Stomach (tissue), 4 donors: ENCODE measurements at regions not wholly inside any gene's neighbourhood (a gene's known extent, or its start where the extent isn't known, plus 50 kb on each side); places are given as distances from the start of the nearest gene placed in this dataset.

Source experiments
- EP300 ChIP-seq: sonication (generic); formaldehyde crosslinking; IDR thresholded peaks from one replicate; pipeline ENCODE4 v1.6.1; 2017; ENCODE audit warnings: antibody characterized with exemption
- POLR2A ChIP-seq, 4 donors: fragments of 450-650 bp; IDR thresholded peaks; one replicate each; pipeline ENCODE4 v1.6.1; 2016; ENCODE audit warnings: antibody characterized with exemption in 4 of 4, control low read depth in 2 of 4, mild to moderate bottlenecking in 1 of 4, moderate library complexity in 1 of 4
- POLR2AphosphoS5 ChIP-seq, 3 donors: sonication (generic); formaldehyde crosslinking; IDR thresholded peaks; one replicate each; pipeline ENCODE4 v1.6.1; 2016; ENCODE audit warnings: antibody characterized with exemption in 3 of 3
- TF ChIP-seq, protein P1 (sequence below), 7 experiments: fragments of 450-650 bp in 4 of 7; fragments of 200-600 bp in 3 of 7; sonication (generic) in 3 of 7; IDR thresholded peaks; one replicate each; pipeline ENCODE4 v1.5.1; 2016 to 2019; ENCODE audit warnings: antibody characterized with exemption in 7 of 7, control low read depth in 2 of 7, mild to moderate bottlenecking in 1 of 7

DNA sequence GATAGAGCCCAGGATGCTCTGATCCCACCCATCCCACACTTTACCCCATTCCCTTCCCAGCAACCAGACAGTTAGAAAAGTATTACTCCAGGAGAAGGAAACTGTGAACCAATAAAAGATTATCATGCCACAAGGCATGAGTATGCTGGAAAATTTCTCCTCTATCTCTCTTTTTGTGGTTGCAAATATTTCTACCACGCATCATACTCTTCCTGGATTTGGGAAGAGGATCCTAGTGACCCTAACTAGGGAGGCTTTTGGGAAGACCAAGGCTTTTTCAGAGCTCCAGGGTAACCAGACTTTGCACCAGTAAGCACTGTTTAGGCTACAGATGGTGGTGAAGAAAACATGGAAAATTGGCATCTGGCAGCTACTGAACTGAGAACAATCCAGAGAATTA, 257.6 kb upstream of the CLNK start:
- TF ChIP-seq, protein P1, sequence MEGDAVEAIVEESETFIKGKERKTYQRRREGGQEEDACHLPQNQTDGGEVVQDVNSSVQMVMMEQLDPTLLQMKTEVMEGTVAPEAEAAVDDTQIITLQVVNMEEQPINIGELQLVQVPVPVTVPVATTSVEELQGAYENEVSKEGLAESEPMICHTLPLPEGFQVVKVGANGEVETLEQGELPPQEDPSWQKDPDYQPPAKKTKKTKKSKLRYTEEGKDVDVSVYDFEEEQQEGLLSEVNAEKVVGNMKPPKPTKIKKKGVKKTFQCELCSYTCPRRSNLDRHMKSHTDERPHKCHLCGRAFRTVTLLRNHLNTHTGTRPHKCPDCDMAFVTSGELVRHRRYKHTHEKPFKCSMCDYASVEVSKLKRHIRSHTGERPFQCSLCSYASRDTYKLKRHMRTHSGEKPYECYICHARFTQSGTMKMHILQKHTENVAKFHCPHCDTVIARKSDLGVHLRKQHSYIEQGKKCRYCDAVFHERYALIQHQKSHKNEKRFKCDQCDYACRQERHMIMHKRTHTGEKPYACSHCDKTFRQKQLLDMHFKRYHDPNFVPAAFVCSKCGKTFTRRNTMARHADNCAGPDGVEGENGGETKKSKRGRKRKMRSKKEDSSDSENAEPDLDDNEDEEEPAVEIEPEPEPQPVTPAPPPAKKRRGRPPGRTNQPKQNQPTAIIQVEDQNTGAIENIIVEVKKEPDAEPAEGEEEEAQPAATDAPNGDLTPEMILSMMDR (IDR thresholded peaks at IDR 0.05), result no peak
- TF ChIP-seq POLR2A (IDR thresholded peaks at IDR 0.05), result no peak
- TF ChIP-seq POLR2AphosphoS5 (IDR thresholded peaks at IDR 0.05), result no peak
- no peak for TF ChIP-seq EP300
